HFFc6 (cell line): ENCODE measurements at regions not wholly inside any gene's neighbourhood (a gene's known extent, or its start where the extent isn't known, plus 50 kb on each side); places are given as distances from the start of the nearest gene placed in this dataset.

Experiments used
- DNase-seq: peaks from one replicate; pipeline ENCODE4 v3.0.0-alpha.2; 2018
- H3K27ac Mint-ChIP-seq: 2 replicates; pipeline ENCODE4 v1.8.0; 2020; ENCODE audit warnings: mild to moderate bottlenecking, mixed read lengths
- H3K27me3 Mint-ChIP-seq: 2 replicates; pipeline ENCODE4 v1.8.0; 2021; ENCODE audit warnings: mild to moderate bottlenecking, moderate library complexity, mixed read lengths; ENCODE audit not compliant: insufficient read depth
- H3K36me3 Mint-ChIP-seq: 2 replicates; pipeline ENCODE4 v1.8.0; 2021; ENCODE audit warnings: low read depth, mixed read lengths
- H3K4me1 Mint-ChIP-seq: 2 replicates; pipeline ENCODE4 v1.8.0; 2020; ENCODE audit warnings: low read depth, mixed read lengths
- H3K4me3 Mint-ChIP-seq: 2 replicates; pipeline ENCODE4 v1.8.0; 2020; ENCODE audit warnings: mild to moderate bottlenecking, moderate library complexity, mixed read lengths
- H3K9me3 Mint-ChIP-seq: 2 replicates; pipeline ENCODE4 v1.8.0; 2020; ENCODE audit warnings: mild to moderate bottlenecking, mixed read lengths
- TF ChIP-seq, protein P1 (sequence below): fragments of 200-600 bp; sonication (generic); IDR thresholded peaks from 2 replicates; pipeline ENCODE4 v1.5.0; 2021; ENCODE audit warnings: antibody characterized with exemption, mild to moderate bottlenecking

- no peaks in the 10 kb centered on the region for H3K27me3 Mint-ChIP-seq
- TF ChIP-seq, protein P1, sequence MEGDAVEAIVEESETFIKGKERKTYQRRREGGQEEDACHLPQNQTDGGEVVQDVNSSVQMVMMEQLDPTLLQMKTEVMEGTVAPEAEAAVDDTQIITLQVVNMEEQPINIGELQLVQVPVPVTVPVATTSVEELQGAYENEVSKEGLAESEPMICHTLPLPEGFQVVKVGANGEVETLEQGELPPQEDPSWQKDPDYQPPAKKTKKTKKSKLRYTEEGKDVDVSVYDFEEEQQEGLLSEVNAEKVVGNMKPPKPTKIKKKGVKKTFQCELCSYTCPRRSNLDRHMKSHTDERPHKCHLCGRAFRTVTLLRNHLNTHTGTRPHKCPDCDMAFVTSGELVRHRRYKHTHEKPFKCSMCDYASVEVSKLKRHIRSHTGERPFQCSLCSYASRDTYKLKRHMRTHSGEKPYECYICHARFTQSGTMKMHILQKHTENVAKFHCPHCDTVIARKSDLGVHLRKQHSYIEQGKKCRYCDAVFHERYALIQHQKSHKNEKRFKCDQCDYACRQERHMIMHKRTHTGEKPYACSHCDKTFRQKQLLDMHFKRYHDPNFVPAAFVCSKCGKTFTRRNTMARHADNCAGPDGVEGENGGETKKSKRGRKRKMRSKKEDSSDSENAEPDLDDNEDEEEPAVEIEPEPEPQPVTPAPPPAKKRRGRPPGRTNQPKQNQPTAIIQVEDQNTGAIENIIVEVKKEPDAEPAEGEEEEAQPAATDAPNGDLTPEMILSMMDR = no peak
- no peaks in the 10 kb centered on the region for H3K4me1 Mint-ChIP-seq
- H3K27ac Mint-ChIP-seq = no peak overlapping the region
- H3K9me3 Mint-ChIP-seq = peaks cover 22% of the 10 kb centered on the region
- H3K36me3 Mint-ChIP-seq = no peaks in the 10 kb centered on the region
- no peak overlapping the region for H3K4me3 Mint-ChIP-seq
- no peak for DNase-seq
Observed at GRCh38 chr14:44766285-44766684, 195.5 kb downstream of the KLHL28 start.

DNA sequence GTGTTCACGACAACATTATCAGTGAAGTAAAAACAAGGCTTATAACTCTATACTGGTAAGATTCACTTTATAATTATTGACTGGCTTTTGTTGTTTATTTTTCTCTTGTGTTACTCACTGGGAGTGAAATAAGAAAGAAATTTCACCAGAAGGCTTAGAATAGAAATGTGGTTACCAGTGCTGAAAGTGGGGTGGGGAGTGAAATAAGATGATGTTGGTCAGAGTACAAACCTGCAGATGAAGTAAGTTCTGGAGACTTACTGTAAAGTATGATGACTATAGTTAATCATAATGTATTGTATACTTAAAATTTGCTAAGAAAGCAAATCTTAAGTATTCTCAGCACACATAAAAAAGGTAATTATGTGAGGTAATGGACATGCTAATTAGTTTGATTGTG, 198.4 kb downstream of the KLHL28 start:
- no peak overlapping the region for H3K4me3 Mint-ChIP-seq
- no peaks in the 10 kb centered on the region for H3K36me3 Mint-ChIP-seq
- no peak for DNase-seq
- no peaks in the 10 kb centered on the region for H3K4me1 Mint-ChIP-seq
- H3K27me3 Mint-ChIP-seq = no peaks in the 10 kb centered on the region
- peaks cover 23% of the 10 kb centered on the region for H3K9me3 Mint-ChIP-seq
- no peak overlapping the region for H3K27ac Mint-ChIP-seq
- TF ChIP-seq, protein P1 = no peak

- Mint-ChIP-seq H3K4me1 (no peaks in the 10 kb centered on the region), H3K27me3 (no peaks in the 10 kb centered on the region), H3K4me3 (no peak overlapping the region), H3K9me3 (peaks cover 13% of the 10 kb centered on the region), H3K36me3 (no peaks in the 10 kb centered on the region), H3K27ac (no peak overlapping the region)
- DNase-seq = no peak
- TF ChIP-seq, protein P1 = no peak
Observed at GRCh38 chr14:44759277-44759676, 202.5 kb downstream of the KLHL28 start.

- peaks cover 3% of the 10 kb centered on the region; the same call in 1 of the 2 replicates for H3K9me3 Mint-ChIP-seq
- H3K27me3 Mint-ChIP-seq = no peaks in the 10 kb centered on the region
- no peak overlapping the region for H3K4me3 Mint-ChIP-seq
- H3K27ac Mint-ChIP-seq = no peak overlapping the region
- TF ChIP-seq, protein P1 = no peak
- H3K4me1 Mint-ChIP-seq = no peaks in the 10 kb centered on the region
- no peaks in the 10 kb centered on the region for H3K36me3 Mint-ChIP-seq
- no peak for DNase-seq
Observed at GRCh38 chr14:44756554-44756953, 205.2 kb downstream of the KLHL28 start.

- no peak overlapping the region for H3K4me3 Mint-ChIP-seq
- no peaks in the 10 kb centered on the region for H3K36me3 Mint-ChIP-seq
- no peaks in the 10 kb centered on the region for H3K27me3 Mint-ChIP-seq
- no peak overlapping the region for H3K27ac Mint-ChIP-seq
- peaks cover 40% of the 10 kb centered on the region for H3K9me3 Mint-ChIP-seq
- no peaks in the 10 kb centered on the region for H3K4me1 Mint-ChIP-seq
- no peak for DNase-seq
- TF ChIP-seq, protein P1 = no peak
Observed at GRCh38 chr14:44745371-44745770, 216.4 kb downstream of the KLHL28 start.

- Mint-ChIP-seq H3K4me1 (no peaks in the 10 kb centered on the region), H3K36me3 (no peaks in the 10 kb centered on the region), H3K4me3 (no peak overlapping the region), H3K9me3 (peaks cover 49% of the 10 kb centered on the region), H3K27ac (no peak overlapping the region), H3K27me3 (no peaks in the 10 kb centered on the region)
- TF ChIP-seq, protein P1 = no peak
- DNase-seq = no peak
Observed at GRCh38 chr14:44742202-44742601, 219.5 kb downstream of the KLHL28 start.
